CD14-positive monocyte (primary cell): ENCODE measurements at regions not wholly inside any gene's neighbourhood (a gene's known extent, or its start where the extent isn't known, plus 50 kb on each side); places are given as distances from the start of the nearest gene placed in this dataset.
A peak's percentile ranks its signal among the peaks of the same experiment; 100 is the strongest.

Experiments
- DNase-seq, 3 donors: peaks; one replicate each; pipeline ENCODE4 v3.0.0-alpha.2; 2011 to 2022
- H2AFZ ChIP-seq: 2 replicates; pipeline ENCODE4 v1.6.0; 2012; ENCODE audit warnings: mild to moderate bottlenecking, low read depth, low read length, inconsistent platforms; ENCODE audit not compliant: insufficient read depth, poor library complexity, severe bottlenecking
- H3K27ac ChIP-seq, 2 donors: 1 replicate in 1 of 2; 2 replicates in 1 of 2; pipeline ENCODE4 v1.5.1; 2012 to 2013; ENCODE audit warnings: low read length in 2 of 2, control low read depth in 1 of 2, inconsistent platforms in 1 of 2, low read depth in 1 of 2, mild to moderate bottlenecking in 1 of 2
- H3K27me3 ChIP-seq, 2 donors: one replicate each; pipeline versions ENCODE4 v1.6.0 to v1.6.1; 2011 to 2013; ENCODE audit warnings: low read length in 2 of 2; ENCODE audit not compliant: control insufficient read depth in 2 of 2, insufficient read depth in 2 of 2
- H3K36me3 ChIP-seq, 2 donors: replicated peaks in 1 of 2; 1 replicate in 1 of 2; 2 replicates in 1 of 2; pipeline versions ENCODE4 v1.5.1 to v1.6.1; 2012 to 2013; ENCODE audit warnings: low read length in 2 of 2, control low read depth in 1 of 2, inconsistent platforms in 1 of 2, mild to moderate bottlenecking in 1 of 2; ENCODE audit not compliant: insufficient read depth in 2 of 2, control insufficient read depth in 1 of 2
- H3K4me1 ChIP-seq, 2 donors: 1 replicate in 1 of 2; 2 replicates in 1 of 2; pipeline versions ENCODE4 v1.5.1 to v1.6.1; 2012 to 2013; ENCODE audit warnings: low read length in 2 of 2, control low read depth in 1 of 2, inconsistent platforms in 1 of 2, mild to moderate bottlenecking in 1 of 2, moderate library complexity in 1 of 2; ENCODE audit not compliant: insufficient read depth in 2 of 2, control insufficient read depth in 1 of 2
- H3K4me2 ChIP-seq: replicated peaks from 2 replicates; pipeline ENCODE3; 2012; ENCODE audit warnings: low read length, moderate library complexity, mild to moderate bottlenecking; ENCODE audit not compliant: poor library complexity, severe bottlenecking; ENCODE audit errors: extremely low read depth
- H3K4me3 ChIP-seq, 3 experiments: fragments of 200-600 bp in 1 of 3; sonication (generic) in 1 of 3; replicated peaks in 1 of 3; 1 replicate in 2 of 3; 2 replicates in 1 of 3; pipeline ENCODE4 v1.5.1; 2011 to 2013; ENCODE audit warnings: low read length in 3 of 3, mild to moderate bottlenecking in 3 of 3, control low read depth in 2 of 3, low read depth in 2 of 3, inconsistent platforms in 1 of 3, moderate library complexity in 1 of 3
- H3K79me2 ChIP-seq: 2 replicates; pipeline ENCODE4 v1.6.0; 2012; ENCODE audit warnings: mild to moderate bottlenecking, control low read depth, inconsistent platforms, low read length, moderate library complexity; ENCODE audit not compliant: insufficient read depth
- H3K9ac ChIP-seq: 2 replicates; pipeline ENCODE4 v1.6.0; 2017; ENCODE audit warnings: low read length, mild to moderate bottlenecking; ENCODE audit not compliant: insufficient read depth, poor library complexity, severe bottlenecking
- H3K9me3 ChIP-seq, 2 donors: replicated peaks in 1 of 2; 1 replicate in 1 of 2; 2 replicates in 1 of 2; pipeline versions ENCODE4 v1.5.1 to v1.6.1; 2012 to 2013; ENCODE audit warnings: low read length in 2 of 2, control low read depth in 1 of 2; ENCODE audit not compliant: control insufficient read depth in 1 of 2, insufficient read depth in 1 of 2
- H4K20me1 ChIP-seq: 2 replicates; pipeline ENCODE4 v1.6.0; 2012; ENCODE audit warnings: mild to moderate bottlenecking, low read length, control low read depth, moderate library complexity; ENCODE audit not compliant: insufficient read depth
- H3K27ac Mint-ChIP-seq, 7 donors: one replicate each; pipeline ENCODE4 v1.8.0; 2020; ENCODE audit warnings: mild to moderate bottlenecking in 7 of 7, mixed read lengths in 7 of 7, moderate library complexity in 6 of 7, inconsistent platforms in 2 of 7
- H3K27me3 Mint-ChIP-seq, 3 donors: one replicate each; pipeline ENCODE4 v1.8.0; 2021 to 2022; ENCODE audit warnings: low read depth in 3 of 3, mild to moderate bottlenecking in 3 of 3, mixed read lengths in 3 of 3, moderate library complexity in 3 of 3, inconsistent platforms in 1 of 3
- H3K36me3 Mint-ChIP-seq, 2 donors: one replicate each; pipeline ENCODE4 v1.8.0; 2020; ENCODE audit warnings: mixed read lengths in 2 of 2, inconsistent platforms in 1 of 2, mild to moderate bottlenecking in 1 of 2
- H3K4me1 Mint-ChIP-seq: one replicate; pipeline ENCODE4 v1.8.0; 2020; ENCODE audit warnings: mild to moderate bottlenecking, mixed read lengths
- H3K4me3 Mint-ChIP-seq, 2 donors: one replicate each; pipeline ENCODE4 v1.8.0; 2020; ENCODE audit warnings: mild to moderate bottlenecking in 2 of 2, mixed read lengths in 2 of 2, moderate library complexity in 1 of 2
- H3K9me3 Mint-ChIP-seq, 7 donors: one replicate each; pipeline ENCODE4 v1.8.0; 2020 to 2022; ENCODE audit warnings: mixed read lengths in 7 of 7, mild to moderate bottlenecking in 6 of 7, moderate library complexity in 6 of 7, inconsistent platforms in 2 of 7
- WGBS: methylation state at CpG from one replicate; pipeline ENCODE4 v1.1.5; 2013; ENCODE audit warnings: missing lambda C conversion rate; ENCODE audit not compliant: insufficient coverage; 5-methylcytosine and 5-hydroxymethylcytosine counted together
- intact Hi-C, 2 donors: fragments of 100-400 bp; cut with micrococcal nuclease; formaldehyde crosslinking; loops; one replicate each; pipeline versions ENCODE4 v1.15.0 to v1.15.1; 2023
- TF ChIP-seq, protein P1 (sequence below): fragments of 200-600 bp; IDR thresholded peaks from one replicate; pipeline ENCODE4 v1.8.0; 2022; ENCODE audit warnings: antibody characterized with exemption, mild to moderate bottlenecking

DNA sequence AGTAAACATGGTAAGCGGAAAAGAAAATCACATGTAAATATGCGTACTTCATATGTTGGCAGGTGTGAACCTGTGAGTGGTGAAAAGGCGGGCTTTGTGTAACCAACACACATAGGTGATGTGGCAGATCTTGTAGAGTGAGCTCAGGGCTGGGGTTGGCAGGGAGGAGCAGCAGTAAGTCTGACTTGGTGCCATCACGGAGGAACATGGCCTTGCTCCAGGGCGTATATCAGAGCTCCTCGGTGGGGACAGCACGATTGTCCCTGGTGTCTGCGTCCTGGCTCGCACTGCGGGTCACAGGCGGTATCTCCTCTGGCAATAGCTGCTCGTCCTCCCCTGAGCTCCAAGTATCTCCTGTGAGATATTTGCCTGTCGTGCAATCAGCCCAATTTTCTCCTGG, 733.6 kb downstream of the TRIML1 start:
- Histone ChIP-seq H3K4me2 (no peak overlapping the region), H3K79me2 (no peaks in the 10 kb centered on the region), H3K4me1 (no peaks in the 10 kb centered on the region), H3K4me3 (no peak overlapping the region), H2AFZ (no peak overlapping the region), H3K27ac (no peak overlapping the region), H3K9me3 (peaks cover 25 to 37% of the 10 kb centered on the region in 2 donors), H4K20me1 (no peaks in the 10 kb centered on the region), H3K27me3 (no peaks in the 10 kb centered on the region), H3K36me3 (no peaks in the 10 kb centered on the region), H3K9ac (no peak overlapping the region)
- intact Hi-C loops = no loop called here
- no peak for DNase-seq
- 91% methylated on average over 13 of the region's 13 CpGs for WGBS
- Mint-ChIP-seq H3K36me3 (no peaks in the 10 kb centered on the region), H3K9me3 (peaks cover 5 to 30% (median 21%) of the 10 kb centered on the region in 7 donors), H3K4me1 (no peaks in the 10 kb centered on the region), H3K4me3 (no peak overlapping the region), H3K27ac (peak overlapping the region in 1 of 7 donors; percentile 26), H3K27me3 (peaks cover 0 to 1% (median 0%) of the 10 kb centered on the region in 3 donors)
- TF ChIP-seq, protein P1, sequence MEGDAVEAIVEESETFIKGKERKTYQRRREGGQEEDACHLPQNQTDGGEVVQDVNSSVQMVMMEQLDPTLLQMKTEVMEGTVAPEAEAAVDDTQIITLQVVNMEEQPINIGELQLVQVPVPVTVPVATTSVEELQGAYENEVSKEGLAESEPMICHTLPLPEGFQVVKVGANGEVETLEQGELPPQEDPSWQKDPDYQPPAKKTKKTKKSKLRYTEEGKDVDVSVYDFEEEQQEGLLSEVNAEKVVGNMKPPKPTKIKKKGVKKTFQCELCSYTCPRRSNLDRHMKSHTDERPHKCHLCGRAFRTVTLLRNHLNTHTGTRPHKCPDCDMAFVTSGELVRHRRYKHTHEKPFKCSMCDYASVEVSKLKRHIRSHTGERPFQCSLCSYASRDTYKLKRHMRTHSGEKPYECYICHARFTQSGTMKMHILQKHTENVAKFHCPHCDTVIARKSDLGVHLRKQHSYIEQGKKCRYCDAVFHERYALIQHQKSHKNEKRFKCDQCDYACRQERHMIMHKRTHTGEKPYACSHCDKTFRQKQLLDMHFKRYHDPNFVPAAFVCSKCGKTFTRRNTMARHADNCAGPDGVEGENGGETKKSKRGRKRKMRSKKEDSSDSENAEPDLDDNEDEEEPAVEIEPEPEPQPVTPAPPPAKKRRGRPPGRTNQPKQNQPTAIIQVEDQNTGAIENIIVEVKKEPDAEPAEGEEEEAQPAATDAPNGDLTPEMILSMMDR = no peak

DNA sequence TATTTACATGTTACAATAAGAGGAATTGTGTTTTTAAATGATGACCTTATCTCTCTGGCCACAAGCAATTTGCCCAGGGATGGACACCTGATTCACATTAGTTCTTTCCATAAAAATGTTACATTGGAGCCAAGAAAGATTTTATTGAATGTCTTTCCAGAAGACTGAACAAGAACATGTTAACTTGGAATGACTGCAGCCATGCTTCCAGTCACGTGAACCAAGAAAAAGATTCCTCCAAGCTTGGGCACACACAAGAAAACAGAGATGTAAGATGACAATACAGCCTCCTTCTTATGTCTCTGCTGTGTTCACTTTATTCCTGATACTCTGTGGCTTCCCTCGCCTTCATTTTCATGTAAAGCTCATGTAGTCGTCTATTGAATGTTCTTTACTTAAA, 737.6 kb downstream of the TRIML1 start:
- DNase-seq = no peak
- intact Hi-C loops = no loop called here
- Histone ChIP-seq H3K9ac (no peak overlapping the region), H3K36me3 (no peaks in the 10 kb centered on the region), H2AFZ (no peak overlapping the region), H3K9me3 (peaks cover 21 to 22% of the 10 kb centered on the region in 2 donors), H3K27ac (no peak overlapping the region), H3K4me1 (no peaks in the 10 kb centered on the region), H4K20me1 (no peaks in the 10 kb centered on the region), H3K27me3 (no peaks in the 10 kb centered on the region), H3K4me2 (no peak overlapping the region), H3K79me2 (no peaks in the 10 kb centered on the region), H3K4me3 (no peak overlapping the region)
- Mint-ChIP-seq H3K27me3 (peaks cover 0 to 1% (median 0%) of the 10 kb centered on the region in 3 donors), H3K27ac (no peak overlapping the region), H3K4me3 (no peak overlapping the region), H3K36me3 (no peaks in the 10 kb centered on the region), H3K9me3 (peaks cover 8 to 27% (median 20%) of the 10 kb centered on the region in 7 donors), H3K4me1 (no peaks in the 10 kb centered on the region)
- TF ChIP-seq, protein P1 = no peak
- WGBS = 83% methylated on average over 1 of the region's 3 CpGs
